GM12878 (cell line): ENCODE measurements at regions not wholly inside any gene's neighbourhood (a gene's known extent, or its start where the extent isn't known, plus 50 kb on each side); places are given as distances from the start of the nearest gene placed in this dataset.

Experiments
- ATAC-seq: fragments of 200-7000 bp; cut with Tn5 transposase; 3 replicates; pipeline ENCODE4 v1.9.1; 2020; ENCODE audit warnings: mild to moderate bottlenecking, moderate library complexity
- BruUV-seq: library from RNA; stranded (reverse); fragments of 400-500 nt; replicated peaks from 2 replicates; lab custom pipeline; 2021; lab: Mats Ljungman, UMichigan
- CTCF ChIA-PET: fragments of 300-600 bp; sonication (Branson Sonifier 250); formaldehyde crosslinking; extraction: SDS; loops from one replicate; lab custom pipeline; 2021; ENCODE audit warnings: inconsistent platforms; lab: Yijun Ruan, JAX
- POLR2A ChIA-PET: fragments of 350-600 bp; formaldehyde crosslinking; extraction: SDS; loops from one replicate; lab custom pipeline; 2021; ENCODE audit warnings: inconsistent platforms; lab: Charles Lee
- RAD21 ChIA-PET: fragments of 300-600 bp; sonication (Branson Sonifier 250); formaldehyde crosslinking; loops from one replicate; lab custom pipeline; 2023; ENCODE audit warnings: antibody characterized with exemption; ENCODE audit not compliant: unreplicated experiment; lab: Charles Lee
- SMC1A ChIA-PET: fragments of 300-600 bp; sonication (Branson Sonifier 250); formaldehyde crosslinking; loops from one replicate; lab custom pipeline; 2023; ENCODE audit not compliant: unreplicated experiment, uncharacterized antibody; lab: Charles Lee
- DNase-seq: peaks from one replicate; pipeline ENCODE4 v3.0.0-alpha.2; 2011; ENCODE audit warnings: low read depth, low spot score
- FAIRE-seq: peaks from 3 replicates; lab custom pipeline; 2011; peaks lifted over from hg19 to GRCh38; lab: Jason Lieb, UNC
- H2AFZ ChIP-seq: 2 replicates; pipeline ENCODE4 v1.6.0; 2011; ENCODE audit warnings: low read depth, low read length, control low read depth; ENCODE audit not compliant: control insufficient read depth
- H3K27ac ChIP-seq: 2 replicates; pipeline ENCODE4 v1.5.1; 2011; ENCODE audit warnings: control low read depth; ENCODE audit not compliant: control insufficient read depth, insufficient read depth
- H3K27me3 ChIP-seq, 2 experiments: replicated peaks in 1 of 2; 2 replicates each; pipeline versions ENCODE4 v1.6.0 to v1.6.1; 2011; ENCODE audit warnings: low read length in 1 of 2; ENCODE audit not compliant: control insufficient read depth in 2 of 2, insufficient read depth in 2 of 2
- H3K36me3 ChIP-seq, 2 experiments: 2 replicates each; pipeline ENCODE4 v1.5.1; 2011; ENCODE audit warnings: low read length in 1 of 2; ENCODE audit not compliant: control insufficient read depth in 2 of 2, insufficient read depth in 2 of 2
- H3K4me1 ChIP-seq: 2 replicates; pipeline ENCODE4 v1.6.1; 2011; ENCODE audit warnings: mild to moderate bottlenecking, low read length, moderate library complexity, mixed read lengths; ENCODE audit not compliant: control insufficient read depth, insufficient read depth
- H3K4me2 ChIP-seq: 2 replicates; pipeline ENCODE4 v1.6.0; 2011; ENCODE audit warnings: control low read depth; ENCODE audit not compliant: control insufficient read depth, insufficient read depth
- H3K4me3 ChIP-seq: fragments of 200-600 bp; sonication (generic); 2 replicates; pipeline ENCODE4 v1.5.1; 2016
- H3K79me2 ChIP-seq: 2 replicates; pipeline ENCODE4 v1.6.0; 2011; ENCODE audit warnings: low read length; ENCODE audit not compliant: control insufficient read depth, insufficient read depth
- H3K9ac ChIP-seq: 2 replicates; pipeline ENCODE4 v1.8.0; 2011; ENCODE audit warnings: low read length, control low read depth, mixed read lengths; ENCODE audit not compliant: control insufficient read depth, insufficient read depth
- H3K9me3 ChIP-seq: replicated peaks from 3 replicates; pipeline ENCODE4 v1.5.1; 2011; ENCODE audit warnings: mild to moderate bottlenecking, low read length; ENCODE audit not compliant: control insufficient read depth, insufficient read depth
- H4K20me1 ChIP-seq: 2 replicates; pipeline ENCODE4 v1.6.0; 2011; ENCODE audit not compliant: control insufficient read depth, insufficient read depth
- BMI1 ChIP-seq: fragments of 450-650 bp; IDR thresholded peaks from 2 replicates; pipeline ENCODE4 v1.6.1; 2016; ENCODE audit warnings: mild to moderate bottlenecking, moderate library complexity, borderline replicate concordance
- E2F8 ChIP-seq: fragments of 450-650 bp; IDR thresholded peaks from 2 replicates; pipeline ENCODE4 v1.6.1; 2018; ENCODE audit warnings: mild to moderate bottlenecking, low read depth, moderate library complexity; ENCODE audit not compliant: partially characterized antibody
- PKNOX1 ChIP-seq: fragments of 450-650 bp; IDR thresholded peaks from 2 replicates; pipeline ENCODE4 v1.6.1; 2016; ENCODE audit warnings: mild to moderate bottlenecking
- POU2F2 ChIP-seq: IDR thresholded peaks from 3 replicates; pipeline ENCODE4 v1.6.1; 2011; ENCODE audit warnings: low read depth, mild to moderate bottlenecking, low read length, borderline replicate concordance
- SIX5 ChIP-seq: IDR thresholded peaks from 2 replicates; pipeline ENCODE4 v1.6.1; 2011; ENCODE audit warnings: mild to moderate bottlenecking, low read depth, low read length, moderate library complexity; ENCODE audit not compliant: severe bottlenecking
- WGBS: methylation state at CpG from one replicate; pipeline ENCODE4 v1.1.6; 2016; ENCODE audit warnings: low lambda C conversion rate; ENCODE audit not compliant: insufficient replicate concordance, insufficient coverage; ENCODE audit errors: missing lambda C conversion rate; 5-methylcytosine and 5-hydroxymethylcytosine counted together
- in situ Hi-C: fragments of 300-500 bp; cut with MboI; formaldehyde crosslinking; loops from 9 replicates; pipeline ENCODE4 v1.14.3; 2018; ENCODE audit warnings: mixed read lengths
- intact Hi-C: fragments of 100-400 bp; cut with micrococcal nuclease; formaldehyde crosslinking; loops from one replicate; pipeline ENCODE4 v1.14.2; 2022; ENCODE audit not compliant: unreplicated experiment

GRCh38 chr13:34369931-34370330 is 552.0 kb downstream of the RFC3 start (continued):
- TF ChIP-seq E2F8: no peak
- TF ChIP-seq BMI1: no peak

- no peak overlapping the region for H3K27ac ChIP-seq
- peak; percentile 12; the same call in 1 of the 2 replicates for TF ChIP-seq PKNOX1
- TF ChIP-seq POU2F2: no peak
- no peak for TF ChIP-seq SIX5
- H3K36me3 ChIP-seq: no peaks in the 10 kb centered on the region
- no peak for ATAC-seq
- DNase-seq: no peak
- no peaks in the 10 kb centered on the region for H3K79me2 ChIP-seq
- no peaks in the 10 kb centered on the region for H4K20me1 ChIP-seq
- no peak overlapping the region for H3K4me2 ChIP-seq
- intact Hi-C loops: no loop called here
- in situ Hi-C loops: no loop called here
- ChIA-PET POLR2A (no interaction called here), SMC1A (no interaction called here), CTCF (no interaction called here), RAD21 (no interaction called here)
- no peaks in the 10 kb centered on the region for H3K4me1 ChIP-seq
- no peak overlapping the region for H3K9ac ChIP-seq
- H3K9me3 ChIP-seq: no peaks in the 10 kb centered on the region
- WGBS: 32% methylated on average over 2 of the region's 2 CpGs
- FAIRE-seq: no peak
- H3K4me3 ChIP-seq: no peak overlapping the region
- BruUV-seq: no TSS peak
- no peaks in the 10 kb centered on the region for H3K27me3 ChIP-seq
- no peak overlapping the region for H2AFZ ChIP-seq
These were observed 553.2 kb downstream of the RFC3 start for GRCh38 chr13:34371108-34371507.
